ENCODE measurements at regions not wholly inside any gene's neighbourhood (a gene's known extent, or its start where the extent isn't known, plus 50 kb on each side); places are given as distances from the start of the nearest gene placed in this dataset.

DNA sequence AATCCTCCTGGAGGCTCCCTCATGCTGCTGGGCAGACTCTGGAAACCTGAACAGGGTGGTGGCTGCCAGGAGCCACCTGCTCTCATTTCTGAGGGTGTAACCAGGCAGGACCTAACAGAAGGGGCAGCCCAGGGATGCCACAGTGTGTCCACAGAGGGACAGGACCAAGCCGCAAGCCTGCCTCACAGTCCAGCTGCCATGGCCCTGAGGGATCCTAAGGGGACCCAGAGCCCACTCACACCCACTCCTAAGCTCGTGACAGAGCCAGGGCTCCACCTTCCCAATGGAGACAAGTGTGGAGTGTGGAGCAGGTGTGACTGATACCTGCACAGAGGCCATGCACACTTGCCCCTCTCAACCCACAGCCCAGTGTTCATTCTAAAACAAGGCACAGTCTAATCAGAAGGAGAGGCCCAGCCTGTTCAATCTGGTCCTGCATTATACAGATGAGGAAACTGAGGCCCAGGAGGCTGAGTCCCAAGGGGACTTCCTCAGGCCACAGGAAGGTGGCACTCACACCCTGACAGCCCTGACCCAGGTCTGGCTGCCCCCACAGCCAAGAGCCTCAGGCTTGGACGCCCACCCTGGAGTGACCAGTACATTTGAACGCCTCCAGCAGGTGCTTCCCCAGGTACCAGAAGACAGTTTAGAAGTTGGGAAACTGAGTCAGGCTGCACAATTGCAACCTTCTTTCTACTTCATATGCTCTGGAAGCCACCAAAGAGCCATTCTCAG lies 220.1 kb downstream of the TUBA3C start:
- ATAC-seq = no peak
- TF ChIP-seq BACH2 (CRISPR knock-in tag; IDR thresholded peaks at IDR 0.05; ENCODE audit: borderline replicate concordance) (no peak), ZC3H10 (CRISPR knock-in tag; IDR thresholded peaks at IDR 0.05) (no peak), ESRRG (CRISPR knock-in tag; IDR thresholded peaks at IDR 0.05) (no peak), TOX (CRISPR knock-in tag; IDR thresholded peaks at IDR 0.05; ENCODE audit: borderline replicate concordance) (no peak)

DNA sequence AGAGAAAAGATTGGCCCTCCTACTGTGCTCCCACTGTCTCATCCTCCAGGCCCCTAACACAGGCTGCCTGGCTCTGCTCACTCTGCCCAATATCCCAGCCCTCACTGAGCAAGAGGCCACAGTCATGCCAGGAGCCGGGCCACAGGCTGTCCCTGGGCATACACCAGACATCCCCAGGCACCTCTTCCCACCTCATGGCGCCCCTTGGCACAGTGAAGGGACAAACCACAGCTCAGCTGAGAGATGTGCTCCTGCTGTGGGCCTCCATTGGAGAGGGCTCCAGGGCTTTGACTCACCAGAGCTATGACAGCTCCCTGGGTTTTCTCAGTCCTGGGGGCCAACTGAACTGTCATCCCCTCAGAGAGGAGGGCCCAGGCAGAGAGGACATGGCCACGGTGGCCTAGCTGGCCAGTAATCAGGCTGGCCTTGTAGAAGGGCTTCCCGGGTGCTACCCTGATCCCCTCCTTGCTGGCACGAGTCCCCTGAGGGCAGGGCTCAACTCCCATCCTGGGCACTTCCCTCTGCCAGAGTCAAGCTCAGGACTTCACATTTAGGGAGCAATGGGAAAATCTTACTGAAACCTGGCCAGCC lies 220.9 kb downstream of the TUBA3C start:
- no peak for TF ChIP-seq ZC3H10 (CRISPR knock-in tag; IDR thresholded peaks at IDR 0.05)
- no peak for TF ChIP-seq SNAI2 (CRISPR knock-in tag; IDR thresholded peaks at IDR 0.05)
- TF ChIP-seq, protein P1, sequence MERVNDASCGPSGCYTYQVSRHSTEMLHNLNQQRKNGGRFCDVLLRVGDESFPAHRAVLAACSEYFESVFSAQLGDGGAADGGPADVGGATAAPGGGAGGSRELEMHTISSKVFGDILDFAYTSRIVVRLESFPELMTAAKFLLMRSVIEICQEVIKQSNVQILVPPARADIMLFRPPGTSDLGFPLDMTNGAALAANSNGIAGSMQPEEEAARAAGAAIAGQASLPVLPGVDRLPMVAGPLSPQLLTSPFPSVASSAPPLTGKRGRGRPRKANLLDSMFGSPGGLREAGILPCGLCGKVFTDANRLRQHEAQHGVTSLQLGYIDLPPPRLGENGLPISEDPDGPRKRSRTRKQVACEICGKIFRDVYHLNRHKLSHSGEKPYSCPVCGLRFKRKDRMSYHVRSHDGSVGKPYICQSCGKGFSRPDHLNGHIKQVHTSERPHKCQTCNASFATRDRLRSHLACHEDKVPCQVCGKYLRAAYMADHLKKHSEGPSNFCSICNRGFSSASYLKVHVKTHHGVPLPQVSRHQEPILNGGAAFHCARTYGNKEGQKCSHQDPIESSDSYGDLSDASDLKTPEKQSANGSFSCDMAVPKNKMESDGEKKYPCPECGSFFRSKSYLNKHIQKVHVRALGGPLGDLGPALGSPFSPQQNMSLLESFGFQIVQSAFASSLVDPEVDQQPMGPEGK (CRISPR knock-in tag; IDR thresholded peaks at IDR 0.05; ENCODE audit: borderline replicate concordance) = no peak
- TF ChIP-seq ZFP3 (CRISPR knock-in tag; IDR thresholded peaks at IDR 0.05) = no peak
- TF ChIP-seq, protein P2, sequence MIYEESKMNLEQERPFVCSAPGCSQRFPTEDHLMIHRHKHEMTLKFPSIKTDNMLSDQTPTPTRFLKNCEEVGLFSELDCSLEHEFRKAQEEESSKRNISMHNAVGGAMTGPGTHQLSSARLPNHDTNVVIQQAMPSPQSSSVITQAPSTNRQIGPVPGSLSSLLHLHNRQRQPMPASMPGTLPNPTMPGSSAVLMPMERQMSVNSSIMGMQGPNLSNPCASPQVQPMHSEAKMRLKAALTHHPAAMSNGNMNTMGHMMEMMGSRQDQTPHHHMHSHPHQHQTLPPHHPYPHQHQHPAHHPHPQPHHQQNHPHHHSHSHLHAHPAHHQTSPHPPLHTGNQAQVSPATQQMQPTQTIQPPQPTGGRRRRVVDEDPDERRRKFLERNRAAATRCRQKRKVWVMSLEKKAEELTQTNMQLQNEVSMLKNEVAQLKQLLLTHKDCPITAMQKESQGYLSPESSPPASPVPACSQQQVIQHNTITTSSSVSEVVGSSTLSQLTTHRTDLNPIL (CRISPR knock-in tag; IDR thresholded peaks at IDR 0.05; ENCODE audit: low read depth) = no peak
- TF ChIP-seq ISL1 (CRISPR knock-in tag; IDR thresholded peaks at IDR 0.05) = no peak
- ATAC-seq = no peak

DNA sequence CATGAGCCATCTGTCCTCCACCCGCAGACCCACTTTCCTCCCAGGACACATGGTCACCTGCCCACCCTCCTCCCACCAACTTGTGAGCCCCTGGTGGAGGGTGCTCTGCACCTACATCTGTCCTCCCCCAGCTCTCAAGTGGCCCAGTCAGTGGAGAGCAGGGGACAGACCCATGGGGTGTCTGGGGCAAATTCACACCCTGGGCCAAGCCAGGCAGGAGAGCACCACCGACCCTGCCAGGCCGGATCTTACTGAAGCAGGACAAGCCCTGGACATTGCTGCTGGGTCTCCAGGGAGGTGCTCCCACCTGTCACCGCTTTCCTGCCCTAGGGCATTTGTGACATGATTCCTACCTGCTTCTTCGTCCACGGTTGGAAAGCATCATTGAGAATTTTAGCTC lies 221.6 kb downstream of the TUBA3C start:
- no peak for ATAC-seq
- TF ChIP-seq, protein P2 (CRISPR knock-in tag; IDR thresholded peaks at IDR 0.05; ENCODE audit: low read depth) = no peak
- TF ChIP-seq ARNTL (CRISPR knock-in tag; IDR thresholded peaks at IDR 0.05; ENCODE audit: borderline replicate concordance, low read depth) = no peak
- no peak for TF ChIP-seq TOX (CRISPR knock-in tag; IDR thresholded peaks at IDR 0.05; ENCODE audit: borderline replicate concordance)
- TF ChIP-seq ZNF8 (CRISPR knock-in tag; IDR thresholded peaks at IDR 0.05) = no peak
- no peak for TF ChIP-seq PPARA (CRISPR knock-in tag; IDR thresholded peaks at IDR 0.05; ENCODE audit: borderline replicate concordance)
- no peak for TF ChIP-seq ZNF70 (CRISPR knock-in tag; IDR thresholded peaks at IDR 0.05)
- no peak for TF ChIP-seq RARB (CRISPR knock-in tag; IDR thresholded peaks at IDR 0.05)
- TF ChIP-seq, protein P3, sequence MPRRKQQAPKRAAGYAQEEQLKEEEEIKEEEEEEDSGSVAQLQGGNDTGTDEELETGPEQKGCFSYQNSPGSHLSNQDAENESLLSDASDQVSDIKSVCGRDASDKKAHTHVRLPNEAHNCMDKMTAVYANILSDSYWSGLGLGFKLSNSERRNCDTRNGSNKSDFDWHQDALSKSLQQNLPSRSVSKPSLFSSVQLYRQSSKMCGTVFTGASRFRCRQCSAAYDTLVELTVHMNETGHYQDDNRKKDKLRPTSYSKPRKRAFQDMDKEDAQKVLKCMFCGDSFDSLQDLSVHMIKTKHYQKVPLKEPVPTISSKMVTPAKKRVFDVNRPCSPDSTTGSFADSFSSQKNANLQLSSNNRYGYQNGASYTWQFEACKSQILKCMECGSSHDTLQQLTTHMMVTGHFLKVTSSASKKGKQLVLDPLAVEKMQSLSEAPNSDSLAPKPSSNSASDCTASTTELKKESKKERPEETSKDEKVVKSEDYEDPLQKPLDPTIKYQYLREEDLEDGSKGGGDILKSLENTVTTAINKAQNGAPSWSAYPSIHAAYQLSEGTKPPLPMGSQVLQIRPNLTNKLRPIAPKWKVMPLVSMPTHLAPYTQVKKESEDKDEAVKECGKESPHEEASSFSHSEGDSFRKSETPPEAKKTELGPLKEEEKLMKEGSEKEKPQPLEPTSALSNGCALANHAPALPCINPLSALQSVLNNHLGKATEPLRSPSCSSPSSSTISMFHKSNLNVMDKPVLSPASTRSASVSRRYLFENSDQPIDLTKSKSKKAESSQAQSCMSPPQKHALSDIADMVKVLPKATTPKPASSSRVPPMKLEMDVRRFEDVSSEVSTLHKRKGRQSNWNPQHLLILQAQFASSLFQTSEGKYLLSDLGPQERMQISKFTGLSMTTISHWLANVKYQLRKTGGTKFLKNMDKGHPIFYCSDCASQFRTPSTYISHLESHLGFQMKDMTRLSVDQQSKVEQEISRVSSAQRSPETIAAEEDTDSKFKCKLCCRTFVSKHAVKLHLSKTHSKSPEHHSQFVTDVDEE (CRISPR knock-in tag; IDR thresholded peaks at IDR 0.05) = no peak
- TF ChIP-seq ESRRG (CRISPR knock-in tag; IDR thresholded peaks at IDR 0.05) = no peak
- TF ChIP-seq CSDC2 (CRISPR knock-in tag; IDR thresholded peaks at IDR 0.05) = no peak
- TF ChIP-seq OSR1 (CRISPR knock-in tag; IDR thresholded peaks at IDR 0.05) = no peak
- TF ChIP-seq, protein P4, sequence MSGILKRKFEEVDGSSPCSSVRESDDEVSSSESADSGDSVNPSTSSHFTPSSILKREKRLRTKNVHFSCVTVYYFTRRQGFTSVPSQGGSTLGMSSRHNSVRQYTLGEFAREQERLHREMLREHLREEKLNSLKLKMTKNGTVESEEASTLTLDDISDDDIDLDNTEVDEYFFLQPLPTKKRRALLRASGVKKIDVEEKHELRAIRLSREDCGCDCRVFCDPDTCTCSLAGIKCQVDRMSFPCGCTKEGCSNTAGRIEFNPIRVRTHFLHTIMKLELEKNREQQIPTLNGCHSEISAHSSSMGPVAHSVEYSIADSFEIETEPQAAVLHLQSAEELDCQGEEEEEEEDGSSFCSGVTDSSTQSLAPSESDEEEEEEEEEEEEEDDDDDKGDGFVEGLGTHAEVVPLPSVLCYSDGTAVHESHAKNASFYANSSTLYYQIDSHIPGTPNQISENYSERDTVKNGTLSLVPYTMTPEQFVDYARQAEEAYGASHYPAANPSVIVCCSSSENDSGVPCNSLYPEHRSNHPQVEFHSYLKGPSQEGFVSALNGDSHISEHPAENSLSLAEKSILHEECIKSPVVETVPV (CRISPR knock-in tag; IDR thresholded peaks at IDR 0.05) = no peak
- no peak for TF ChIP-seq ZC3H10 (CRISPR knock-in tag; IDR thresholded peaks at IDR 0.05)
- TF ChIP-seq BACH2 (CRISPR knock-in tag; IDR thresholded peaks at IDR 0.05; ENCODE audit: borderline replicate concordance) = no peak
- no peak for TF ChIP-seq GLIS3 (CRISPR knock-in tag; IDR thresholded peaks at IDR 0.05)
